ENCODE measurements at regions not wholly inside any gene's neighbourhood (a gene's known extent, or its start where the extent isn't known, plus 50 kb on each side); places are given as distances from the start of the nearest gene placed in this dataset.

GRCh38 chr9:106701611-106702010 is 161.4 kb upstream of the ZNF462 start:
- TF ChIP-seq ARNTL (CRISPR knock-in tag; IDR thresholded peaks at IDR 0.05; ENCODE audit: borderline replicate concordance, low read depth) (no peak), ZFP30 (CRISPR knock-in tag; IDR thresholded peaks at IDR 0.05) (no peak), ISL1 (CRISPR knock-in tag; IDR thresholded peaks at IDR 0.05) (no peak), CREB5 (CRISPR knock-in tag; IDR thresholded peaks at IDR 0.05; ENCODE audit: low read depth) (no peak), ZNF565 (CRISPR knock-in tag; conservative IDR thresholded peaks at IDR 0.05; ENCODE audit: low read depth) (no peak), TCF4 (CRISPR knock-in tag; IDR thresholded peaks at IDR 0.05; ENCODE audit: borderline replicate concordance) (no peak), GLIS3 (CRISPR knock-in tag; IDR thresholded peaks at IDR 0.05) (no peak), ZNF8 (CRISPR knock-in tag; IDR thresholded peaks at IDR 0.05) (no peak), ZNF70 (CRISPR knock-in tag; IDR thresholded peaks at IDR 0.05) (no peak), CSRNP3 (CRISPR knock-in tag; IDR thresholded peaks at IDR 0.05) (no peak), RARB (CRISPR knock-in tag; IDR thresholded peaks at IDR 0.05) (no peak), PATZ1 (CRISPR knock-in tag; IDR thresholded peaks at IDR 0.05; ENCODE audit: borderline replicate concordance) (no peak)
